ENCODE measurements at regions not wholly inside any gene's neighbourhood (a gene's known extent, or its start where the extent isn't known, plus 50 kb on each side); places are given as distances from the start of the nearest gene placed in this dataset.

GRCh38 chr3:75232216-75232615 is 431.9 kb upstream of the FRG2C start:
- Histone ChIP-seq H3K4me3 (ENCODE audit: insufficient read depth in 1 of 2, low read depth in 1 of 2, low read length in 2 of 2) (no peak overlapping the region), H3K4me1 (ENCODE audit: control insufficient read depth, insufficient read depth, low read depth, low read length) (no peaks in the 10 kb centered on the region), H3K18ac (ENCODE audit: low read depth in 1 of 2, low read length in 2 of 2) (no peak overlapping the region), H2BK120ac (ENCODE audit: low read depth, low read length) (no peak overlapping the region), H3K4ac (ENCODE audit: low read depth in 1 of 2, low read length in 2 of 2) (no peak overlapping the region), H4K8ac (ENCODE audit: low read length) (no peak overlapping the region), H2BK5ac (ENCODE audit: low read depth, low read length, poor library complexity, severe bottlenecking) (no peak overlapping the region), H3K27ac (ENCODE audit: low read length, poor library complexity, severe bottlenecking) (no peak overlapping the region), H4K91ac (ENCODE audit: low read length) (no peak overlapping the region), H3K9me3 (ENCODE audit: control insufficient read depth, low read length) (no peaks in the 10 kb centered on the region), H2AFZ (ENCODE audit: low read depth, low read length) (no peak overlapping the region), H2AK5ac (ENCODE audit: low read length, severe bottlenecking) (no peak overlapping the region), H3K36me3 (ENCODE audit: control insufficient read depth in 1 of 2, insufficient read depth in 2 of 2, low read depth in 1 of 2, low read length in 2 of 2) (no peaks in the 10 kb centered on the region), H3K27me3 (ENCODE audit: control insufficient read depth in 1 of 2, insufficient read depth in 1 of 2, low read length in 2 of 2) (peaks cover 0 to 13% of the 10 kb centered on the region in 2 experiments), H3K23ac (ENCODE audit: low read length in 2 of 2) (no peak overlapping the region), H3K9ac (ENCODE audit: low read length) (no peak overlapping the region), H3K4me2 (ENCODE audit: low read length, poor library complexity, severe bottlenecking) (no peak overlapping the region), H2BK15ac (ENCODE audit: low read depth, poor library complexity, severe bottlenecking) (no peak overlapping the region), H3K14ac (ENCODE audit: low read length in 2 of 2) (no peak overlapping the region), H2BK12ac (ENCODE audit: low read length in 2 of 2) (no peak overlapping the region), H3K79me1 (replicated peaks; ENCODE audit: low read length, poor library complexity, severe bottlenecking) (no peaks in the 10 kb centered on the region)
- WGBS: no CpG with 5 or more reads among the region's 1 CpG
- no peak for DNase-seq

GRCh38 chr3:75235631-75236030 is 428.5 kb upstream of the FRG2C start:
- Histone ChIP-seq H3K27me3 (ENCODE audit: control insufficient read depth in 1 of 2, insufficient read depth in 1 of 2, low read length in 2 of 2) (peaks cover 0 to 3% of the 10 kb centered on the region in 2 experiments), H2AFZ (ENCODE audit: low read depth, low read length) (no peak overlapping the region), H2BK120ac (ENCODE audit: low read depth, low read length) (no peak overlapping the region), H3K9me3 (ENCODE audit: control insufficient read depth, low read length) (no peaks in the 10 kb centered on the region), H3K9ac (ENCODE audit: low read length) (no peak overlapping the region), H2BK12ac (ENCODE audit: low read length in 2 of 2) (no peak overlapping the region), H3K4me3 (ENCODE audit: insufficient read depth in 1 of 2, low read depth in 1 of 2, low read length in 2 of 2) (no peak overlapping the region), H3K4me1 (ENCODE audit: control insufficient read depth, insufficient read depth, low read depth, low read length) (no peaks in the 10 kb centered on the region), H3K14ac (ENCODE audit: low read length in 2 of 2) (no peak overlapping the region), H2BK5ac (ENCODE audit: low read depth, low read length, poor library complexity, severe bottlenecking) (no peak overlapping the region), H2AK5ac (ENCODE audit: low read length, severe bottlenecking) (no peak overlapping the region), H4K91ac (ENCODE audit: low read length) (no peak overlapping the region), H3K4me2 (ENCODE audit: low read length, poor library complexity, severe bottlenecking) (no peak overlapping the region), H3K36me3 (ENCODE audit: control insufficient read depth in 1 of 2, insufficient read depth in 2 of 2, low read depth in 1 of 2, low read length in 2 of 2) (no peaks in the 10 kb centered on the region), H3K23ac (ENCODE audit: low read length in 2 of 2) (no peak overlapping the region), H3K4ac (ENCODE audit: low read depth in 1 of 2, low read length in 2 of 2) (no peak overlapping the region), H2BK15ac (ENCODE audit: low read depth, poor library complexity, severe bottlenecking) (no peak overlapping the region), H4K8ac (ENCODE audit: low read length) (no peak overlapping the region), H3K27ac (ENCODE audit: low read length, poor library complexity, severe bottlenecking) (no peak overlapping the region), H3K79me1 (replicated peaks; ENCODE audit: low read length, poor library complexity, severe bottlenecking) (no peaks in the 10 kb centered on the region), H3K18ac (ENCODE audit: low read depth in 1 of 2, low read length in 2 of 2) (no peak overlapping the region)
- 66% methylated on average over 4 of the region's 4 CpGs for WGBS
- DNase-seq: no peak

- Histone ChIP-seq H3K27ac (ENCODE audit: low read length, poor library complexity, severe bottlenecking) (no peak overlapping the region), H2BK12ac (ENCODE audit: low read length in 2 of 2) (no peak overlapping the region), H3K79me1 (replicated peaks; ENCODE audit: low read length, poor library complexity, severe bottlenecking) (no peaks in the 10 kb centered on the region), H2AFZ (ENCODE audit: low read depth, low read length) (no peak overlapping the region), H3K18ac (ENCODE audit: low read depth in 1 of 2, low read length in 2 of 2) (no peak overlapping the region), H3K4me3 (ENCODE audit: insufficient read depth in 1 of 2, low read depth in 1 of 2, low read length in 2 of 2) (no peak overlapping the region), H3K27me3 (ENCODE audit: control insufficient read depth in 1 of 2, insufficient read depth in 1 of 2, low read length in 2 of 2) (peaks cover 0 to 3% of the 10 kb centered on the region in 2 experiments), H3K23ac (ENCODE audit: low read length in 2 of 2) (no peak overlapping the region), H2BK120ac (ENCODE audit: low read depth, low read length) (no peak overlapping the region), H3K9me3 (ENCODE audit: control insufficient read depth, low read length) (no peaks in the 10 kb centered on the region), H3K9ac (ENCODE audit: low read length) (no peak overlapping the region), H2BK5ac (ENCODE audit: low read depth, low read length, poor library complexity, severe bottlenecking) (no peak overlapping the region), H2AK5ac (ENCODE audit: low read length, severe bottlenecking) (no peak overlapping the region), H3K4me2 (ENCODE audit: low read length, poor library complexity, severe bottlenecking) (no peak overlapping the region), H4K8ac (ENCODE audit: low read length) (no peak overlapping the region), H3K36me3 (ENCODE audit: control insufficient read depth in 1 of 2, insufficient read depth in 2 of 2, low read depth in 1 of 2, low read length in 2 of 2) (no peaks in the 10 kb centered on the region), H3K4ac (ENCODE audit: low read depth in 1 of 2, low read length in 2 of 2) (no peak overlapping the region), H4K91ac (ENCODE audit: low read length) (no peak overlapping the region), H3K4me1 (ENCODE audit: control insufficient read depth, insufficient read depth, low read depth, low read length) (no peaks in the 10 kb centered on the region), H2BK15ac (ENCODE audit: low read depth, poor library complexity, severe bottlenecking) (no peak overlapping the region), H3K14ac (ENCODE audit: low read length in 2 of 2) (no peak overlapping the region)
- no peak for DNase-seq
- WGBS: no CpG with 5 or more reads among the region's 1 CpG
These were observed 427.1 kb upstream of the FRG2C start for GRCh38 chr3:75237053-75237452.

GRCh38 chr3:75237477-75237876 is 426.7 kb upstream of the FRG2C start:
- Histone ChIP-seq H3K14ac (ENCODE audit: low read length in 2 of 2) (no peak overlapping the region), H3K79me1 (replicated peaks; ENCODE audit: low read length, poor library complexity, severe bottlenecking) (no peaks in the 10 kb centered on the region), H4K8ac (ENCODE audit: low read length) (no peak overlapping the region)

More at GRCh38 chr3:75237477-75237876, 426.7 kb upstream of the FRG2C start:
- no peak overlapping the region for H3K9ac ChIP-seq (ENCODE audit: low read length)
- H2BK120ac ChIP-seq (ENCODE audit: low read depth, low read length): no peak overlapping the region
- no peak overlapping the region for H3K23ac ChIP-seq (ENCODE audit: low read length in 2 of 2)
- no peak for DNase-seq
- H3K9me3 ChIP-seq (ENCODE audit: control insufficient read depth, low read length): no peaks in the 10 kb centered on the region
- H3K4ac ChIP-seq (ENCODE audit: low read depth in 1 of 2, low read length in 2 of 2): no peak overlapping the region
- no peak overlapping the region for H2BK15ac ChIP-seq (ENCODE audit: low read depth, poor library complexity, severe bottlenecking)
- H3K36me3 ChIP-seq (ENCODE audit: control insufficient read depth in 1 of 2, insufficient read depth in 2 of 2, low read depth in 1 of 2, low read length in 2 of 2): no peaks in the 10 kb centered on the region
- H2BK5ac ChIP-seq (ENCODE audit: low read depth, low read length, poor library complexity, severe bottlenecking): no peak overlapping the region
- H2BK12ac ChIP-seq (ENCODE audit: low read length in 2 of 2): no peak overlapping the region
- H3K27ac ChIP-seq (ENCODE audit: low read length, poor library complexity, severe bottlenecking): no peak overlapping the region
- no peak overlapping the region for H3K4me3 ChIP-seq (ENCODE audit: insufficient read depth in 1 of 2, low read depth in 1 of 2, low read length in 2 of 2)
- no peak overlapping the region for H3K18ac ChIP-seq (ENCODE audit: low read depth in 1 of 2, low read length in 2 of 2)
- no peak overlapping the region for H4K91ac ChIP-seq (ENCODE audit: low read length)
- no peak overlapping the region for H2AK5ac ChIP-seq (ENCODE audit: low read length, severe bottlenecking)
- peaks cover 0 to 3% of the 10 kb centered on the region in 2 experiments for H3K27me3 ChIP-seq (ENCODE audit: control insufficient read depth in 1 of 2, insufficient read depth in 1 of 2, low read length in 2 of 2)
- WGBS: 80% methylated on average over 2 of the region's 3 CpGs
- H3K4me2 ChIP-seq (ENCODE audit: low read length, poor library complexity, severe bottlenecking): no peak overlapping the region
- H2AFZ ChIP-seq (ENCODE audit: low read depth, low read length): no peak overlapping the region
- H3K4me1 ChIP-seq (ENCODE audit: control insufficient read depth, insufficient read depth, low read depth, low read length): no peaks in the 10 kb centered on the region

Measured in mesenchymal stem cell (in vitro differentiated cells and primary cell).